ENCODE measurements at regions not wholly inside any gene's neighbourhood (a gene's known extent, or its start where the extent isn't known, plus 50 kb on each side); places are given as distances from the start of the nearest gene placed in this dataset.

DNA sequence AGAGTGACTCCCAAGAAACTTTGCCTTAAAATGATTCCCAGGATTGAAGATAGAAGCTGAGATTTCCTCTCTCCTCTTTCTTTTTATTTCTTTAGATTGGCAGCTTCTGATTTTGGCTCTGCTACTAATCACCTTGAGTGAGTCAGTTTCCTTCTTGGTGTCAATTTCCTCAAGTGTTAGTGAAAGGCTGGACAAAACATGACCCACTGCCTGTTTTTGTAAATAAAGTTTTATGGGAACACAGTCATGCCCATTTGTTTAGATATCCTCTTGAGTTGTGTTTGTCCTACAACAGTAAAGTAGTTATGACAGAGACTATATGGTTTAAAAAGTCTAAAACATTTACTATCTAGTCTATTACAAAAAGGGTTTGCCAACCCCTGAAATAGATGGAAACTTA lies 227.2 kb upstream of the TBX3 start:
- DNase-seq (ENCODE audit: low read depth in 2 of 2) = no peak

DNA sequence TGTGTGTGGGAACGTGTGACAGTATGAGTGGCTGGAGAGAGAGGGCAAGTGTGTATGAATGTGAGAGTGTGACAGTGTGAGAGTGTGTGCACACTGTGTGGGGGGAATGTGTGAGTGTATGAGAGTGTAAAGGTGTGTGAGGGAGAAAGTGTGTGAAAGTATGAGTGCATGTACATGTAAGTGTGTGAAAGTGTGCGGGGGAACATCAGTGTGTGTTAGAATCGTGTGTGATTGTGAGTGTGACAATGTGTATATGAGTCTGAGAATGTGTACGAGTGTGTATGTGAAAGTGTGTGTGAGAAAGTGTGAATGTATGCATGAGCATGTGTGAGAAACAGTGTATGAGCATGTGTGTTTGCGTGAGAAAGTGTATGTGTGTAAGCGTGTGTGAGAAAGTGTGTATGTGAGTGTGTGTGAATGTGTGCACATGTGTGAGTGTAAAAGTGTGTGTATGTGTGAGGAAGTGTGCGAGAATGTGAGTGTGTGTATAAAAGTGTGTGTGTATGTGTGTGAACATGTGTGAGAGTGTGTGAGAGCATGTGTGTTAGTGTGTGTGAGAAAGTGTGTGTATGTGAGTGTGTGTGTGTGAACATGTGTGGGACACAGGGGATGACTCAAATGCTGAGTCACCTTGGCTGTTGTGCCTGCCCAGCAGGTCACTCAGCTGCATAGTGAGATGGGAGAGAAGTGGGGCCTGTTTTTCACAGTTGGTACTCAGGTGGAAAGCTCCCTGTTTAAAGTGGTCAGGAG lies 220.5 kb upstream of the TBX3 start:
- no peak for DNase-seq (ENCODE audit: low read depth in 2 of 2)

DNA sequence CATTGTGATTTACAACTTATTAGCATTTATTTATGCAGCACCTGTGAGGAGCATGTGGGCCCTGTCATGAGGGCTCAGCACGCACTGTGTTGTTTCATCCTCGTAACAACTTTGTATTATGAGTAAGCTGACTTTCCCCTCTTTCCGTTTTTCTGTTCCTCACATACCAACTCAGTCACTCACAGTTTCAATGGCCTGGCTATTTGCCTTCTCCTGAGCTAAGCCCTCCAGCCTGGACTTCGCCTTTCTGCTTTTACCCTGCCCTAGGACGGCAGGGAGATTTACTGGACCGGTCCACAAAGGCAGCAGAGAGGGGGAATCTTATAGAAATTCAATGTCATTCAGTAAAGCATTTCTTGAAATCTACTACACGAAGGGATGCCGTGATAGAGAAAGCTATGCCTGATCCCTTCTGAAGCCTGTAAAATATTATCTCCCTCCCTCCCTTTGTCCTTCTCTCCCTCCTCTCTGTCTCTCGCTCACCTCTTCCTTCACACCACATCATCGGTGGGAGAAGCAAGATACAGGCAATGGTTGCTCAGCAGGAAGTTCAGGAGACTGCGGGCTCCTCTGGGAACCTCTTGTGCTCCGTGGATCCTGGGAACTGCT lies 219.2 kb upstream of the TBX3 start:
- DNase-seq (ENCODE audit: low read depth in 2 of 2) = peak; percentile 68 to 71

- no peak for DNase-seq (ENCODE audit: low read depth in 2 of 2)
Measured at GRCh38 chr12:114902665-114903064, 218.7 kb upstream of the TBX3 start.

- DNase-seq (ENCODE audit: low read depth in 2 of 2) = no peak
Measured at GRCh38 chr12:114901316-114901715, 217.3 kb upstream of the TBX3 start.

DNA sequence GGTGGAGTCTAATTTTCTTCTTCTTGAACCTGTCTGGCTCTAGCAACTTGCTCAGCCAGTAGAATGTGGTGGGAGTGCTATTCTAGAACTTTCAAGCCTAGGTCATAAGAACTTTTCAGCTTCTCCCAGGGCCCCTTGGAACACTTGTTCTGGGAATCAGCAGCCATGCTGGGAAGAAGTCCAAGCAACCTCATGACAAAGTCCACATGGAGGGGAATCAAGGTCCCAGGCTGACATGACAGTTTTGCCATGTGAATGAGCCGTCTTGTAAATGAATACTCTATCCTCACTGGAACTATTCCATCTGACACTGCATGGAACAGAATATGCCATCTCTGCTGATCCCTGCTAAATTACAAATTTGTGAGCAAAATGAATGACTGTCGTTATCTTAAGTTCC lies 214.2 kb upstream of the TBX3 start:
- no peak for DNase-seq (ENCODE audit: low read depth in 2 of 2)

DNA sequence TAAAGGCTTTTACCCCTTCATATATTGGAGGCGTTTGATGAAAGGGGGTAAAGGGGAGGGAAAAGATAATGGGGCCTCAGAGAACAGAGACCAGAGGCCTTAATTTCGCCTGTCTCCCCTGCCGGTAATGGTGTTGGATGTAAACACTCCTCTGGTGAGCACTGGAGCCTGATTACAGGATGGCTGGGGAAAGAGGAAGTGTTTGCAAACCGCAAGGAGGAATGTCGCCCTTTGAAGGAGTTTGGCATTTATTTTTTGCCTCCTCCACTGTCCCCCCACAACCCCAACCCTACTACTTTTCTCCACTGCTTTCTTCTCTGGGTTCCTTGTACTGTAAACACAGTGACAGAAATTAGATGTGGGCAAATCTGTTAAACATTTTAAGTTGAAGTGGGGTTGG lies 211.9 kb upstream of the TBX3 start:
- DNase-seq (ENCODE audit: low read depth in 2 of 2) = peak in 1 of 2 experiments; percentile 21

DNA sequence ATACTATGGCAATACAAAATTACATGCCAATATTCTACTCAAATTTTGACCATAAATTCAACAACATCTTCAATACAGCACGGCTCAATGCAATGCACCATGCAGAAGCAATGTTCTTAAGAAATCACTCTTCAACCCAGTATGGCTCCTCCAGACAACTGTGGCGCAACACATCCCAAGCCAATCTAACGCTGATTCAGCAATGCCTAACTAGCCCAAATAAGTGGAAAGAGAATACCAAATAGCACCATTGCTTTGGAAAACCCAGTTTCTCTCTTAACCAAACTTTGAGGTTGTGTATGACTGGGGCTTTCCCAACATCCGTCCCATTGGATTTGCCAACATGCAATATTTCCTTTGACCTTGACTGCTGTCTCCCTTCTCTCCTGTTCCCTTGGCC lies 211.1 kb upstream of the TBX3 start:
- no peak for DNase-seq (ENCODE audit: low read depth in 2 of 2)

DNA sequence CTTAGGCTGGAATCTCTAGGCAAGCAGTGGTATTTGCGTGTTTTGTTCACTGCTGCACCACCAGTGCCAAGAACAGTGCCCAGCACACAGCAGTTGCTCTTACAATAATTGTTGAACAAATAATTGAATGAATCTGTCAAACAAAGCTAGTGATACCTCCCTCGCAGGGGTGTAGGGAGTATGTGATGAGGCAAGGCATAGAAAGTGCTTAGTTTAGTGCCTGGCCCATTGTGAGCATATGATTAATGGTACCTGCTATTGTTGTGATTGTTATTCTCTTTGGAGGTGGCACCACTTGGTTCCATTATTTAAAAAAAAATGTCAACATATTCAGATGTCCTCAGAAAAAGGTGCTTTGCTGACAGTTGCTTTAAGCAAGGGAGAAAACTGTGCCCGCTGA lies 210.1 kb upstream of the TBX3 start:
- no peak for DNase-seq (ENCODE audit: low read depth in 2 of 2)

GRCh38 chr12:114888928-114889584 lies 205.1 kb upstream of the TBX3 start:
- DNase-seq (ENCODE audit: low read depth in 2 of 2) = no peak

DNA sequence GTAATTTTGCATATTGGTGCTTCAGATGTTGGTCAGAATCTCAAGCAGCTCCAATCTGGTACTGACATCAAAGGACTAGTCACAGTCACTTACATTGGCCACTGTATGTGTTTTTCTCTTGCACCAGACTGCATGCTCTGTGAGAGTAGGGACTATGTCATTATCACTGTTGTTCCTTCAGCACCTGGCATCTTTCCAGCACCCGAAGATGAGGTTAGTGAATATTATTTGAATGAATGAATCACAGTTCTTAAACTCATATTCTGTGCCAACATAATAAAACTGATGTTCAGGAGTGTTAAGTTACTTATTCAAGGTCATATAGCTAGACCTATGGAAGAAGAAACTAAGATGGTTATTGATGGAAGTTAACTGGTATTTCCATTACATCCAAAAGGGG lies 204.5 kb upstream of the TBX3 start:
- DNase-seq (ENCODE audit: low read depth in 2 of 2) = peak; percentile 29 to 37

DNA sequence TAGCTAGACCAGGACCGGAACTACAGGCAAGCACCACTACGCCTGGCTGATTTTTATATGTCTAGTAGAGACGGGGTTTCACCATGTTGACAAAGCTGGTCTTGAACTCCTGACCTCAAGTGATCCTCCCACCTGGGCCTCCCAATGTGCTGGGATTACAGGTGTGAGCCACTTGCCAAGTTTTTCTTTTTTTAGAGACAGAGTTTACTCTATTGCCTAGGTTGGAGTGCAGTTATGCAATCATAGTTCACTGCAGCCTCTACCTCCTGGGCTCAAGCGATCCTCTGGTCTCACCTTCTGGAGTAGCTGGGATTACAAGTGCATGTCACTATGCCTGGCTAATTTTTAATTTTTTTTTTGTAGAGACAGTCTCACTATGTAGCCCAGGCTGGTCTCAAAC lies 201.5 kb upstream of the TBX3 start:
- no peak for DNase-seq (ENCODE audit: low read depth in 2 of 2)

GRCh38 chr12:114884575-114884974 lies 200.6 kb upstream of the TBX3 start:
- DNase-seq (ENCODE audit: low read depth in 2 of 2) = no peak

DNA sequence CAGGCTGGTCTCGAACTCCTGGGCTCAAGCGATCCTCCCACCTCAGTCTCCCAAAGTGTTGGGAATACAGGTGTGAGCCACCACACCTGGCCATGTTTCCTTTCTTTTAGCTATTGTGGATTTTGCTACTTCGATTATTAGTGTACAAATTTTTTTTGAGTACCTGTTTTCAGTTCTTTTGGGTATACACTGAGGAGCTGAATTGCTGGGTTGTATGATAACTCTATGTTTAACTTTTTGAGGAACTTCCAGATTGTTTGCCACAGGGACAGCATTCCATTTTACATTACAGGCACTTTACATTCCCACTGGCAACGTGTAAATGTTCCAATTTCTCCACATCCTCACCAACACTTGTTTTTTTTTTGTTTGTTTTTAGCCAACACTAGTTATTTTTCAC lies 198.1 kb upstream of the TBX3 start:
- no peak for DNase-seq (ENCODE audit: low read depth in 2 of 2)

GRCh38 chr12:114879354-114879753 lies 195.4 kb upstream of the TBX3 start:
- DNase-seq (ENCODE audit: low read depth in 2 of 2) = no peak

DNA sequence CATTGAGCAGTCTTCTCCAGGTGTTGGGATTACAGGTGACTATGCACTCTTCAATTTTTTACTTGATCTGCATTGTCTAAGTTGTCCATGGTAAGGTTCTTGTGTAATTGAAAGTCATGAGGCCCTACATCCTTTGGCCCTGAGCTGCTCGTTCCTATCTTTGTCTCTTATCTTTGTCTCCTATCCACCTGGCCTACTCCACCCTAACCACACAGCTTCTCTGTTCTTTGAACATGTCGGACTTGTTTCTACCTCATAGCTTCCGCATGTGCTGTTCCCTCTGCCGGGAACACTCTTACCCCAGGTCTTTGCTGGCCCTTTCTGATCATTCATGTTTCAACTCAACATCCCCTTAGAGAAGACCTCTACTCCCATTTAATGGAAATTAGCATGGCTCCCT lies 194.8 kb upstream of the TBX3 start:
- no peak for DNase-seq (ENCODE audit: low read depth in 2 of 2)

DNA sequence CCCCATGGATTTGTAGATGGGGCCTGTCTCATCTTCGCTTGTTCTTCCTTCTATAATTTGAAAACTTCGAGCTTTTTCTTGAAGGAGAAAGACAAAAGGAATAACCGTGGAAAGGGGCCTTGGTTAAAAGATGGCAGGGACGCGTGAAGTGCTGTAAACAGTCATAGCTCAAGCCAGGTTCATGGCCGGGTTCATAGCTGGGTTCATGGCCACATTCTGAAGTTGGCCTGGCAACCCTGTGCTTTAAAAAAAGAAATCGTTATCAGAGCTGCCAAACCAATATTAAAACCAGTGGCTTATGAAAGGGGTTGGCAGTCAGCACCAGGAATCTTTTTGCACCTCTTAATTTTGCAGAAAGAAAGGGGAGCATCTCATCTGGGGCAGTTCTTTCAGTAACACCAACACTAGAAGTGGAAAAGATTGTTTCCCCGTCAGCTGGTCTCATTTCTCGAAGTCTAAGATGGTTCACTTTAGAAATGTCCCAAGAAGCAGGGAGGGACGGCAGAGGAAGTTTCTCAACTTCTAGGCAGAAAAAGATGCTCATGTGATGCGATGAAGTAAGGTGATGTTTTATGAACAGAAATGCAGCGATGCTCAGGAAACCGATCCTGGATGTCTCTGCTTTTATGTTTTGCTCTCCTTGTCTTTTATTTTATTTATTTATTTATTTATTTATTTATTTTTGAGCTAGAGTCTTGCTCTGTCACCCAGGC lies 193.1 kb upstream of the TBX3 start:
- DNase-seq (ENCODE audit: low read depth in 2 of 2) = no peak

DNA sequence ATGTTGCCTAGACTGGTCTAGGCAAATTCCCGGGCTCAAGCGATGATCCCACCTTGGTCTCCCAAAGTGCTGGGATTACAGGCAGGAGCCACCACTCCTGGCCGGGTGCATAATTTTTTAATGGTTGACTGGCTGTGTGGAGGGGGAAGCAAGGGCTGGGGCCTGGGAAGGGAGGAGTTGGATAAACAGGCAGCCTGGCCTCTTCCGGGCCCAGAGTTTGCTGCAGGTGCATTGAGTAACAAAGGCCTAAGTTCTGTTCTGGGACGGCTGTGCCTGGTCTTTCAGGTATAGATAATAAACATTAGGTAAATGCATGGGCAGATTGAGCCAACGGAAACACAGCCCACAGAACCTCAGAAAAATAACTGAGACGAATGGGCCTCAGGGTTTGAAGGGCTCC lies 191.3 kb upstream of the TBX3 start:
- DNase-seq (ENCODE audit: low read depth in 2 of 2) = no peak

GRCh38 chr12:114873656-114874055 lies 189.7 kb upstream of the TBX3 start:
- no peak for DNase-seq (ENCODE audit: low read depth in 2 of 2)

DNA sequence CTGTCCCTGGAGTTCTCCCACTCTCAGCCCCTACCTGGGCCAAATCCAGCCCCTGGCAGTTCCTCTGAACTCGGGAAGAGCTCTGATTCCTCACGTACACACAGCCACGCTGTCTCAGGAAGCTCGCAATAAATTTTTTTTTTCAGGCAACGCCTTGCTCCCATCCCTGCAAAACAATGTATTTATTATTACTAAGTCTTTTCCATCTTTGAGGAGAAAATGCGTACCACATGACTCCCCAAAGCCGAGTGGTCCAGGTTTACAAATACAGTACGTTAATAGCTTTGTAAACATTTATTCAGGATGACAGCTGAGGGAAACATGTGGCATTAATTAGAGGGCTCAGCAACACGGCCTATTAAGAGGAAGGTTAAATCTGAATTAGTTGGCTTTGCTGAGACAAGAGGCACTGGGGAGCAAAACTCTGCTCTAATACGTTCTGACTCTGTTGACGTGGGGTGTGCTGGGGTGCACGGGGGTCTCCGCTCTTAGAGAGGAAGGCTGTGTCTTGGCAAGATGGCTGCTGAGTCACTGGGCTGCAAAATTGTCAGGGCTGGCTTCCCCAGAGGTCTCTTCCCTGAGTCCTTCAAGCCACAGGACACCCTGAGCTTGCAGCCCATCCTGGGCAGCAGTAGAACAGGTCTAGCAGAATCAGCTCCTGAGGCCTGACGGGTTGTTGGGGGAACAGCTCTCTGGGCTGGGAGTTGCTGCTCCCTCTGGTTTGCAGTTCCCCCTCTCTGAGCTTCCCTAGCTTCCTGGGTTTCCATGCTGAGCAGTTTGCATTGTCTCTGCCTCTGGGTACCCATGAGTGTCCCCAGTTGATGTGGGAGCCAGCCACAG lies 185.2 kb upstream of the TBX3 start:
- peak; percentile 84 to 85 for DNase-seq (ENCODE audit: low read depth in 2 of 2)

DNA sequence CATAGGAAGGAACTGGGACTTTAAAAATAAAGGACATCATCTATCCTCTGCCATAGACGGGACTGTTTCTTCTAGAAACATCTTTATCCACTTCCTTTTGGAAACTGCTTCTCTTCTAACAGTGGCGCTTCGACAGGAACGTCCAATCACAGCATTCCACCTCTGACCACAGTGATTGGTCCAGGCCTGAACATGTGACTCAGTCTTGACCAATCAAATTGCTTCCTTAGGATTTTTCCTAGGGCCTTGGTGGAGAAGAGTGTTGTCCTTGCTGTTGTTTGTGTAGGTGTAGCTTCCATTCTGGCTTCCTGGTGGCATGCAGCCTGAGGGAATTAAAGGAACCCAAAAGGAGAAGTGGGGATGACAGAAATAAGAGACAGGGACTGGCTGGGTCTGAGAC lies 182.4 kb upstream of the TBX3 start:
- DNase-seq (ENCODE audit: low read depth in 2 of 2) = no peak
